ENCODE measurements at regions not wholly inside any gene's neighbourhood (a gene's known extent, or its start where the extent isn't known, plus 50 kb on each side); places are given as distances from the start of the nearest gene placed in this dataset.

DNA sequence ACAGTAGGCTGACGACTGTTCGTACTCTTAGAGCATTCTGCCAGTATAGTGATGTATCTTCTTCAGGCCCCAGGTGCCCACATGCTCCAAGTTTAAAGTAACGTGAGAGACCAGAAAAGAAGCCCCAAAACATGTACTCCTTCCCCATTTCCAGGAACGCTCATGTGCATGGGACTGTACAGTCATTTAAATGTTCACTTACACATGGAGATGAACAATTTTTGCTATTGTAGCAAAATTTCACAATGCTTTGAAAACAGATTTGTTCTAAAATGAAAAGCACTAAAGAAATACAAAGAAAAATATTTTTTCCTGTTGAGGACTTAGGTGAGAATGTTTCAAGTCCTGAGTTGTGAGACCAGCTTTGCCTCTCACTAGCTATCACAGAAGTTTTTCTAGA lies 269.3 kb upstream of the PRDM1 start:
- peaks cover 3% of the 10 kb centered on the region for H3K9me3 Mint-ChIP-seq
- no peaks in the 10 kb centered on the region for H3K4me1 Mint-ChIP-seq
- H3K27me3 Mint-ChIP-seq (ENCODE audit: low read depth): peaks cover 5% of the 10 kb centered on the region
- TF ChIP-seq, protein P1, sequence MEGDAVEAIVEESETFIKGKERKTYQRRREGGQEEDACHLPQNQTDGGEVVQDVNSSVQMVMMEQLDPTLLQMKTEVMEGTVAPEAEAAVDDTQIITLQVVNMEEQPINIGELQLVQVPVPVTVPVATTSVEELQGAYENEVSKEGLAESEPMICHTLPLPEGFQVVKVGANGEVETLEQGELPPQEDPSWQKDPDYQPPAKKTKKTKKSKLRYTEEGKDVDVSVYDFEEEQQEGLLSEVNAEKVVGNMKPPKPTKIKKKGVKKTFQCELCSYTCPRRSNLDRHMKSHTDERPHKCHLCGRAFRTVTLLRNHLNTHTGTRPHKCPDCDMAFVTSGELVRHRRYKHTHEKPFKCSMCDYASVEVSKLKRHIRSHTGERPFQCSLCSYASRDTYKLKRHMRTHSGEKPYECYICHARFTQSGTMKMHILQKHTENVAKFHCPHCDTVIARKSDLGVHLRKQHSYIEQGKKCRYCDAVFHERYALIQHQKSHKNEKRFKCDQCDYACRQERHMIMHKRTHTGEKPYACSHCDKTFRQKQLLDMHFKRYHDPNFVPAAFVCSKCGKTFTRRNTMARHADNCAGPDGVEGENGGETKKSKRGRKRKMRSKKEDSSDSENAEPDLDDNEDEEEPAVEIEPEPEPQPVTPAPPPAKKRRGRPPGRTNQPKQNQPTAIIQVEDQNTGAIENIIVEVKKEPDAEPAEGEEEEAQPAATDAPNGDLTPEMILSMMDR (IDR thresholded peaks at IDR 0.05; ENCODE audit: unreplicated experiment): no peak
- H3K36me3 Mint-ChIP-seq: no peaks in the 10 kb centered on the region
- no peak overlapping the region for H3K4me3 Mint-ChIP-seq
- DNase-seq (ENCODE audit: low spot score in 2 of 2, unreplicated experiment in 2 of 2): no peak
- no peak overlapping the region for H3K27ac Mint-ChIP-seq

DNA sequence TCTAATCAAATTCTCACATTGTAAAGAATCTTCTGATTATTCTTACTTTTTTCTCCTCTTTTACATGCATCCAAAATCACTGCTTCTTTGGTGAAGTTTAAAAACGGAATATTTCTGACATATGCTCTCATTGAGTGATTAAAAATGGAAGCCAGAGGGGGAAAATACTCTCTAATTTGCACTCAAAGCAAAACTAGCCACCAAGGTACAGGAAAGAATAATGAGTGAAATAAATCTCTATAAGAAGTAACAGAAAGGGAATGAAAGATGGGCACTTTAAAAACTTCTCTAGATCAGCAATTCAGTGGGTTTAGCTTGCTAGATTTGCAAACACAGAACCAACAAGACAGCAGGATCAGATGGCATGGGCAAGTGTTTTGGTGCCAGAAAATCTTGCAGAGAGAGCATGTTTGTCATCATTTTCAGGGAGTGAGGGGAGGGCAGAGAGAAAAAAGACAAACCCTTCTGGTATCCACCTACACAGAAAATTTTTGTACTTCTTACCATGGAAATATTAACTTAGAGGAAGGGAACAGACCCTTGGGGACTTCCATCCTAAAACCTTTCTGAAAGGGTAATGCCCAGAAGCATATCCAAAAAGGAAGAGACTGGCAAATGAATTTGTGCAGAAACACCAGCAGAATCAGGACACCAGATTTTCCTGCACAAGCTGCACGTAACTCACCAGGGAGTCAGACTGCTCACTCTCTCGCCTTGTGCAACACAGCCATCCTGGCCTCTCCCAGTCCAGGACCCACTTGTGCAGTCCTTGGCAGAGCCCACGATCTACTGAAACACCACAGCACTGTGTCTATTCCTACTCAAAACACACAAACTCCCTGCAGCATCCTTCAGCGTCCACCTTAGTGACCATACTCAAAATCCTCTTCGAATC lies 270.2 kb upstream of the PRDM1 start:
- H3K4me1 Mint-ChIP-seq: no peaks in the 10 kb centered on the region
- H3K4me3 Mint-ChIP-seq: no peak overlapping the region
- no peak for DNase-seq (ENCODE audit: low spot score in 2 of 2, unreplicated experiment in 2 of 2)
- no peaks in the 10 kb centered on the region for H3K36me3 Mint-ChIP-seq
- peaks cover 5% of the 10 kb centered on the region for H3K27me3 Mint-ChIP-seq (ENCODE audit: low read depth)
- no peaks in the 10 kb centered on the region for H3K9me3 Mint-ChIP-seq
- TF ChIP-seq, protein P1 (IDR thresholded peaks at IDR 0.05; ENCODE audit: unreplicated experiment): no peak
- no peak overlapping the region for H3K27ac Mint-ChIP-seq

DNA sequence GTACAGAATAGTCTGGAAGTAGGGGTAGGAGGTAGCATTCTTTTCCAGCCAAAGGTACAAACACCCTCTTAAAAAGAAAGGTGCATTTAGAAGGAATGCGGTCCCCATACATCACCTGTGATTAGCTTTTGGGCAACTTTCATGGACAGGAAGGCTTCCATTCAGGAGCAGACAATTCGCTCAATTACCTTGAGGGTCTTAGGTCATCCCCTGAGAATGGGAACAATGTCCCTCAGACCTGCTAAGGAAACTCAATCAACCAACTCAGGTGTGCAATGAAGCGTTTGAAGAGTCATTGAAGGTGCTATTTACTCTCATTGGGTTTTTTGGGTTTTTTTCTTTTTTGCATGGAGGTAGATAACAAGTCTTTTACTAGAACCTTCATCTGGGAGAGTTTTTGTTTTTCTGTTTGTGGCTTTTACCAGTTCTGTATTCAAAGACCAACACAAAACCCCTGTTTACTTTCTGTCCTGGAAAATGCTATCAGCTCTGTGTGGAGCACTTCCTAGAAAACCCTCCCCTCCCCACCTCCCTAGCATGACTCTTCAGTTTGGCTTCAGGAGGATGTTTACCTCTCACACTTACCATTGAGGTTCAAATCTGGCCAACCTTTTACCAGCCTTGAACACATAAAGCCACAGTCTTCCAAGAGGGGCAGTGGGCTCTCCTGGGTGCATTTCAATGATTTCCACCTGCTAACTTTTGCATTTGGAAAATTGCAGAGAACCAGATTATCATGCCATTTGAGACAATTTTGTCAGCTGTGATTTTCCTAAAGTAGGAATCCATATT lies 271.2 kb upstream of the PRDM1 start:
- Mint-ChIP-seq H3K27ac (no peak overlapping the region), H3K4me3 (no peak overlapping the region), H3K9me3 (no peaks in the 10 kb centered on the region)

DNA sequence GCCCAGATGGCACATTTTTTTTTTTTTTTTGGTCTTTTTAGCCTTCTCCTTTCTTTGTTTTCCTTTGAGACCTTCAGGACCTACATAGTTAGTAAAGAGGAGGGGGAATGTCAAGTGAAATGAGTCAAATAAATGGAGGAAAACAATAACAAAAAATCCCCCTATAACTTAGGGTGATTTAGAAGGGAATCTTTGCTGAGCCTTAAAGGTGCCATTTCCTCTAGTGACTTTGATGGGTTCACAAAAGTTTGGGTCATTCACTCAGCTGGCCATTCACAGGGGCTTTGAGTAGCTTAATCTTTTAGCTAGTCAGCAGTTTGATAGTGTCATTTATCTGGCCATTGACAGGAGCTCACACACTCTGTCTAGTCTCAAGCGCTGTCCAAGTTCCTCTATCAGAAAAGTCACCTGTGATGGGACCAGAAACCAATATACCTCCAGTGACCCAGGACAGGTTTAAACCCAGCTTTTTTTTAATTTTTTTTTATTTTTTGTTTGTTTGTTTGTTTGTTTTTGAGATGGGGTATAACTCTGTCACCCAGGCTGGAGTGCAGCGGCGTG lies 275.1 kb upstream of the PRDM1 start:
- Mint-ChIP-seq H3K4me1 (peaks cover 10% of the 10 kb centered on the region), H3K27ac (no peak overlapping the region), H3K27me3 (ENCODE audit: low read depth) (peaks cover 5% of the 10 kb centered on the region), H3K36me3 (no peaks in the 10 kb centered on the region), H3K4me3 (no peak overlapping the region), H3K9me3 (peaks cover 6% of the 10 kb centered on the region)
- DNase-seq (ENCODE audit: low spot score in 2 of 2, unreplicated experiment in 2 of 2): no peak
- TF ChIP-seq, protein P1 (IDR thresholded peaks at IDR 0.05; ENCODE audit: unreplicated experiment): no peak

More for the DNA sequence above, 271.2 kb upstream of the PRDM1 start:
- H3K36me3 Mint-ChIP-seq: no peaks in the 10 kb centered on the region
- H3K4me1 Mint-ChIP-seq: peaks cover 9% of the 10 kb centered on the region
- no peak for DNase-seq (ENCODE audit: low spot score in 2 of 2, unreplicated experiment in 2 of 2)
- H3K27me3 Mint-ChIP-seq (ENCODE audit: low read depth): peaks cover 5% of the 10 kb centered on the region
- TF ChIP-seq, protein P1 (IDR thresholded peaks at IDR 0.05; ENCODE audit: unreplicated experiment): no peak

DNA sequence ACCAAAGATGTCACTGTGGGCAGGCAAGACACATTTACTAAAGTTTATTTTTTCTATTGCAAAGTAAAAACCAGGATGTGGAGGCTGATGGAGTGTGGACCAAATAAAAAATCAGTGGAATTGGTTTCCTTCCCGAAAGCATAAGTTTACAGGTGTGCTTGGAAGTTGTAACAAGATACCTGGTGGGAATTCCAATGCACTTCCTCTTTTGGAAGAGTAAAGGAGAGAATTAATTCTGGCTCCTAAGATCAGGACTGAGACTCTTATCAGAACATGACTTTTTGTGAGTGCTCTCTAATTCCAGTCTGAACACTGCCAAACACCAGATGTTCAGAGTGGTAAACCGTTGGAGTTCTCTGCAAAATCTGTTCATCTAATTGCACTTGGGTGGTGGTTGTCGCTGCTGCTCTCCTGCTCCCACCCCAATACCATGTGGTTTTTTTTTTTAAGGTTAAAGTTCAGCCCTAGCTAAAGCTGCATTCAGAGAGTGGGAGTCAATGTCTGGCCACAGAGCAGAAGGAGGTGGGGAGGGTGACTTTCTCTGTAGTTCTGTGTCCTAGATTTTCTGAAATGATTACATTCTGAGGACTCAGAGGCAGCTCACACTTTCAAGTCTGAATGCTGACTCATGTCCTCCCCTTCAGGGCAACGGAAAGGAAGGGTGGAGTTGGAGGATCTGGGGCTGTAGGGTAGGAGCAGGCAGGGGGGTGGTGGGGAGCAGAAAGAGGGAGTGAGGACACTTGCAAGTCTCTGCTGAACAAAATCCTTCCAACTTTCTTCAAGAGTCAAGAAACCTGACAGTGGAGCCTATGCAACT lies 275.8 kb upstream of the PRDM1 start:
- no peak overlapping the region for H3K4me3 Mint-ChIP-seq
- peak overlapping the region; percentile 68 for H3K27ac Mint-ChIP-seq
- TF ChIP-seq, protein P1 (IDR thresholded peaks at IDR 0.05; ENCODE audit: unreplicated experiment): no peak
- DNase-seq (ENCODE audit: low spot score in 2 of 2, unreplicated experiment in 2 of 2): no peak
- H3K27me3 Mint-ChIP-seq (ENCODE audit: low read depth): peaks cover 2% of the 10 kb centered on the region
- no peaks in the 10 kb centered on the region for H3K36me3 Mint-ChIP-seq
- H3K9me3 Mint-ChIP-seq: peaks cover 6% of the 10 kb centered on the region
- peaks cover 10% of the 10 kb centered on the region for H3K4me1 Mint-ChIP-seq
